ENCODE measurements at regions not wholly inside any gene's neighbourhood (a gene's known extent, or its start where the extent isn't known, plus 50 kb on each side); places are given as distances from the start of the nearest gene placed in this dataset.

- TF ChIP-seq POLR2A (IDR thresholded peaks at IDR 0.05; ENCODE audit: low read depth, low read length), result no peak
- no peak for TF ChIP-seq POLR2AphosphoS5 (IDR thresholded peaks at IDR 0.05; ENCODE audit: low read depth, low read length)
- no peak for TF ChIP-seq TAF1 (IDR thresholded peaks at IDR 0.05; ENCODE audit: low read depth, low read length)
- no peak for TF ChIP-seq SPI1 (IDR thresholded peaks at IDR 0.05; ENCODE audit: low read depth, low read length)
- TF ChIP-seq POU2F2 (IDR thresholded peaks at IDR 0.05; ENCODE audit: low read depth, low read length), result no peak
- no peak for TF ChIP-seq PAX5 (IDR thresholded peaks at IDR 0.05; ENCODE audit: insufficient read depth, low read length, severe bottlenecking)
These were observed 385.9 kb downstream of the GLUD2 start for GRCh38 chrX:121433289-121433688.
